ENCODE measurements at regions not wholly inside any gene's neighbourhood (a gene's known extent, or its start where the extent isn't known, plus 50 kb on each side); places are given as distances from the start of the nearest gene placed in this dataset.

DNA sequence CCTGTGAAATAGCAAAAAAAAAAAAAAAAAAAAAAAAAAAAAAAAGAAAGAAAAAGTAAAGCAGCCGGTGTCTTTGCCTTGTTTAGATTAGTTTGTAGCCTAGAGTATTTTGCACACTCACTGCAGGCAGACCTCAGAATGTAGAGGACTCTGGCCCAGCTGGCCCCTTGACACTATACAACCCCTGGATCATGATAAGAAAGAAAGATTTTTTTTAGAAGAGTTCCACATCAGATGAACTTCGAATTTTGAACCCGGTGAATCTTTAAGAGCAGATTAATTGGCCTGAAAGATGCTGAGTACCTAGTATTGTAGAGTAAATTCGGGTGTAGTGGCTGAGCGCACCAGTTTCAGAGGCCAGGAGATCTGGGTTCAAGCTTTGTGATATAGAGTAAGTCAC is 727.7 kb upstream of the GOLIM4 start:
- H3K9me3 ChIP-seq (ENCODE audit: control insufficient read depth in 1 of 2, insufficient read depth in 1 of 2, low read depth in 1 of 2, low read length in 2 of 2): no peaks in the 10 kb centered on the region
- no peak overlapping the region for H3K27ac ChIP-seq (ENCODE audit: low read depth, low read length)
- no peak overlapping the region for H2AFZ ChIP-seq (ENCODE audit: low read depth, low read length, poor library complexity, severe bottlenecking)
- no peak for DNase-seq (ENCODE audit: low read depth, low spot score)
- no peak overlapping the region for H3K9ac ChIP-seq (ENCODE audit: low read length)
- no TSS peak for BruUV-seq (replicated peaks)
- H3K4me3 ChIP-seq (replicated peaks in 1 of 2; ENCODE audit: low read depth in 1 of 2, low read length in 2 of 2): no peak overlapping the region
- H3K9me2 ChIP-seq (ENCODE audit: insufficient read depth): no peaks in the 10 kb centered on the region
- intact Hi-C loops (cut with micrococcal nuclease): no loop called here
- H3K4me1 ChIP-seq (ENCODE audit: control insufficient read depth in 1 of 2, insufficient read depth in 2 of 2, low read length in 2 of 2): no peaks in the 10 kb centered on the region
- no peaks in the 10 kb centered on the region for H3K79me2 ChIP-seq (ENCODE audit: insufficient read depth, low read length)
- TF ChIP-seq POLR2A (IDR thresholded peaks at IDR 0.05; ENCODE audit: borderline replicate concordance, extremely low read depth, insufficient read depth, insufficient read length) (no peak), EGR1 (IDR thresholded peaks at IDR 0.05; ENCODE audit: low read depth) (no peak), CBX3 (IDR thresholded peaks at IDR 0.05; ENCODE audit: low read depth) (no peak), POLR2AphosphoS5 (IDR thresholded peaks at IDR 0.05; ENCODE audit: low read depth, low read length) (no peak)
- TF ChIP-seq, protein P1, sequence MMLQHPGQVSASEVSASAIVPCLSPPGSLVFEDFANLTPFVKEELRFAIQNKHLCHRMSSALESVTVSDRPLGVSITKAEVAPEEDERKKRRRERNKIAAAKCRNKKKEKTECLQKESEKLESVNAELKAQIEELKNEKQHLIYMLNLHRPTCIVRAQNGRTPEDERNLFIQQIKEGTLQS (IDR thresholded peaks at IDR 0.05): no peak
- H4K20me1 ChIP-seq (ENCODE audit: insufficient read depth): no peaks in the 10 kb centered on the region
- ChIA-PET POLR2A (no interaction called here), CTCF (no interaction called here), RAD21 (ENCODE audit: low non-redundant PET in 1 of 2, low total read pairs in 2 of 2, uncharacterized antibody in 2 of 2, unreplicated experiment in 2 of 2) (interaction anchor here in 1 of 2 experiments (1.0 kb wide), 1 partner anchor 24 kb away, joined by 3 read pairs; no protein-coding TSS in a partner anchor)
- H3K27me3 ChIP-seq (ENCODE audit: insufficient read depth, low read length): 0 out of 2 replicates have a peak, but pooled peaks cover 6% of the 10 kb centered on the region
- H3K36me3 ChIP-seq (ENCODE audit: control insufficient read depth in 1 of 2, insufficient read depth in 2 of 2, low read length in 2 of 2): no peaks in the 10 kb centered on the region
- H3K4me2 ChIP-seq (ENCODE audit: low read length): no peak overlapping the region
- no peak for ATAC-seq

DNA sequence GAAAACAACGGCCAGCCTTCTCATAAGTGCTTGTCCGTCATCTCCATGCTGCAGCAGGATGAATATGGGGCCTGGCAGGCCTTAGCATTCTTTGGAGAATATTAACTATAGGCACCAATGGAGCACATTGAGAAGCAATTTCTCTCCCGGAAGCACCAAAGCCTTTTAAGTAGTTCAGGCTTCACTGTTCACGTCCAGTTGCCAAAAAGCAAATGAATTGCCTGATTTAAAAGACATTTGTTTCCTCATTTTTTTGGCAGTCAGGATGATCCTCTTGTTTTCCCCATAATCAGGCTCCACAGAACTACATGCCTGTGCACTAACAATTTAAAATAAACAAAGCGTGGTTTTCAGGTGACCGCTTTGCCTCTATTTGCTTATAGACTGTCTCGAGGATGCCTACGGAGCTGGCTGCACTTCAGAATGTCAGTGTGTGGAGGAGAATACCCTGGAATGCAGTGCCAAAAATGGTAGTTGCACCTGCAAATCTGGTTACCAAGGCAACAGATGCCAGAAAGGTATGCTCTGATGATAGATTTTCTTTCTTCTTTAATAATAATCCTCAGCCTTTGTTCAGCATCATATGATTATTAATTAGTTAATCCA is 725.2 kb upstream of the GOLIM4 start:
- Histone ChIP-seq H3K4me1 (ENCODE audit: control insufficient read depth in 1 of 2, insufficient read depth in 2 of 2, low read length in 2 of 2) (no peaks in the 10 kb centered on the region), H3K9me3 (ENCODE audit: control insufficient read depth in 1 of 2, insufficient read depth in 1 of 2, low read depth in 1 of 2, low read length in 2 of 2) (no peaks in the 10 kb centered on the region), H3K36me3 (ENCODE audit: control insufficient read depth in 1 of 2, insufficient read depth in 2 of 2, low read length in 2 of 2) (no peaks in the 10 kb centered on the region), H4K20me1 (ENCODE audit: insufficient read depth) (no peaks in the 10 kb centered on the region), H3K4me2 (ENCODE audit: low read length) (no peak overlapping the region), H2AFZ (ENCODE audit: low read depth, low read length, poor library complexity, severe bottlenecking) (no peak overlapping the region), H3K9ac (ENCODE audit: low read length) (no peak overlapping the region), H3K79me2 (ENCODE audit: insufficient read depth, low read length) (no peaks in the 10 kb centered on the region), H3K27ac (ENCODE audit: low read depth, low read length) (no peak overlapping the region), H3K27me3 (ENCODE audit: insufficient read depth, low read length) (peaks cover 18% of the 10 kb centered on the region; the same call in 1 of the 2 replicates), H3K9me2 (ENCODE audit: insufficient read depth) (no peaks in the 10 kb centered on the region), H3K4me3 (replicated peaks in 1 of 2; ENCODE audit: low read depth in 1 of 2, low read length in 2 of 2) (no peak overlapping the region)
- no TSS peak for BruUV-seq (replicated peaks)
- TF ChIP-seq ZFX (IDR thresholded peaks at IDR 0.05) (no peak), FOSL1 (IDR thresholded peaks at IDR 0.05; ENCODE audit: low read depth) (no peak), EZH2phosphoT487 (IDR thresholded peaks at IDR 0.05; ENCODE audit: borderline replicate concordance) (no peak), EGR1 (IDR thresholded peaks at IDR 0.05; ENCODE audit: low read depth) (no peak), CEBPB (IDR thresholded peaks at IDR 0.05; ENCODE audit: low read depth) (no peak), POLR2A (IDR thresholded peaks at IDR 0.05; ENCODE audit: borderline replicate concordance, extremely low read depth, insufficient read depth, insufficient read length) (no peak), ELF1 (IDR thresholded peaks at IDR 0.05; ENCODE audit: borderline replicate concordance, low read depth) (no peak), CBX3 (IDR thresholded peaks at IDR 0.05; ENCODE audit: low read depth) (no peak)
- TF ChIP-seq, protein P2, sequence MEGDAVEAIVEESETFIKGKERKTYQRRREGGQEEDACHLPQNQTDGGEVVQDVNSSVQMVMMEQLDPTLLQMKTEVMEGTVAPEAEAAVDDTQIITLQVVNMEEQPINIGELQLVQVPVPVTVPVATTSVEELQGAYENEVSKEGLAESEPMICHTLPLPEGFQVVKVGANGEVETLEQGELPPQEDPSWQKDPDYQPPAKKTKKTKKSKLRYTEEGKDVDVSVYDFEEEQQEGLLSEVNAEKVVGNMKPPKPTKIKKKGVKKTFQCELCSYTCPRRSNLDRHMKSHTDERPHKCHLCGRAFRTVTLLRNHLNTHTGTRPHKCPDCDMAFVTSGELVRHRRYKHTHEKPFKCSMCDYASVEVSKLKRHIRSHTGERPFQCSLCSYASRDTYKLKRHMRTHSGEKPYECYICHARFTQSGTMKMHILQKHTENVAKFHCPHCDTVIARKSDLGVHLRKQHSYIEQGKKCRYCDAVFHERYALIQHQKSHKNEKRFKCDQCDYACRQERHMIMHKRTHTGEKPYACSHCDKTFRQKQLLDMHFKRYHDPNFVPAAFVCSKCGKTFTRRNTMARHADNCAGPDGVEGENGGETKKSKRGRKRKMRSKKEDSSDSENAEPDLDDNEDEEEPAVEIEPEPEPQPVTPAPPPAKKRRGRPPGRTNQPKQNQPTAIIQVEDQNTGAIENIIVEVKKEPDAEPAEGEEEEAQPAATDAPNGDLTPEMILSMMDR (IDR thresholded peaks at IDR 0.05 in 2 of 3, conservative IDR thresholded peaks at IDR 0.05 in 1 of 3; ENCODE audit: borderline replicate concordance in 1 of 3, insufficient read depth in 1 of 3, low read depth in 2 of 3, low read length in 2 of 3): no peak
- TF ChIP-seq, protein P3, sequence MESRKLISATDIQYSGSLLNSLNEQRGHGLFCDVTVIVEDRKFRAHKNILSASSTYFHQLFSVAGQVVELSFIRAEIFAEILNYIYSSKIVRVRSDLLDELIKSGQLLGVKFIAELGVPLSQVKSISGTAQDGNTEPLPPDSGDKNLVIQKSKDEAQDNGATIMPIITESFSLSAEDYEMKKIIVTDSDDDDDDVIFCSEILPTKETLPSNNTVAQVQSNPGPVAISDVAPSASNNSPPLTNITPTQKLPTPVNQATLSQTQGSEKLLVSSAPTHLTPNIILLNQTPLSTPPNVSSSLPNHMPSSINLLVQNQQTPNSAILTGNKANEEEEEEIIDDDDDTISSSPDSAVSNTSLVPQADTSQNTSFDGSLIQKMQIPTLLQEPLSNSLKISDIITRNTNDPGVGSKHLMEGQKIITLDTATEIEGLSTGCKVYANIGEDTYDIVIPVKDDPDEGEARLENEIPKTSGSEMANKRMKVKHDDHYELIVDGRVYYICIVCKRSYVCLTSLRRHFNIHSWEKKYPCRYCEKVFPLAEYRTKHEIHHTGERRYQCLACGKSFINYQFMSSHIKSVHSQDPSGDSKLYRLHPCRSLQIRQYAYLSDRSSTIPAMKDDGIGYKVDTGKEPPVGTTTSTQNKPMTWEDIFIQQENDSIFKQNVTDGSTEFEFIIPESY (IDR thresholded peaks at IDR 0.05; ENCODE audit: extremely low read depth, insufficient replicate concordance, low read length): no peak
- ChIA-PET POLR2A (no interaction called here), RAD21 (ENCODE audit: low non-redundant PET in 1 of 2, low total read pairs in 2 of 2, uncharacterized antibody in 2 of 2, unreplicated experiment in 2 of 2) (no interaction called here), CTCF (no interaction called here)
- intact Hi-C loops (cut with micrococcal nuclease): no loop called here
- DNase-seq (ENCODE audit: low read depth, low spot score) (no peak), ATAC-seq (no peak)
